Liver (tissue), 3 donors: ENCODE measurements at regions not wholly inside any gene's neighbourhood (a gene's known extent, or its start where the extent isn't known, plus 50 kb on each side); places are given as distances from the start of the nearest gene placed in this dataset.

ENCODE experiments used
- RAD21 ChIP-seq, 2 donors: IDR thresholded peaks; 2 replicates each; pipeline ENCODE4 v1.6.1; 2016; ENCODE audit warnings: antibody characterized with exemption in 2 of 2, mild to moderate bottlenecking in 2 of 2
- TF ChIP-seq, protein P1 (sequence below): fragments of 150-350 bp; IDR thresholded peaks from 2 replicates; pipeline ENCODE4 v1.5.1; 2017; ENCODE audit warnings: improper control_type of control experiment, low read depth, low read length; ENCODE audit not compliant: missing input control
- donor health status: healthy.
- donor health status: healthy.

DNA sequence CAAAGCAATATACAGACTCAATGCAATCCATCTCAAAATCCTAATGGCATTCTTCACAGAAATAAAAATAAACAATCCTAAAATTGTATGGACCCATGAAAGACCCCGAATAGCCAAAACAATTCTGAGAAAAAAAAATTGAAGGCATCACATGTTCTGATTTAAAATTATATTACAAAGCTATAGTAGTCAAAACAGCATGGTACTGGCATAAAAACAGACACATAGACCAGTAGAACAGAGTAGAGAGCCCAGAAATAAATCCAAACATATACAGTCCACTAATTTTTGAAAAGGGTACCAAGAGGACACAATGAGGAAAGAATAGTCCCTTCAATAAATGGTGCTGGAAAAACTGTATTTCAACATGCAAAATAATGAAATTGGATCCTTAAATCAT lies 70.4 kb upstream of the THRB start:
- TF ChIP-seq, protein P1, sequence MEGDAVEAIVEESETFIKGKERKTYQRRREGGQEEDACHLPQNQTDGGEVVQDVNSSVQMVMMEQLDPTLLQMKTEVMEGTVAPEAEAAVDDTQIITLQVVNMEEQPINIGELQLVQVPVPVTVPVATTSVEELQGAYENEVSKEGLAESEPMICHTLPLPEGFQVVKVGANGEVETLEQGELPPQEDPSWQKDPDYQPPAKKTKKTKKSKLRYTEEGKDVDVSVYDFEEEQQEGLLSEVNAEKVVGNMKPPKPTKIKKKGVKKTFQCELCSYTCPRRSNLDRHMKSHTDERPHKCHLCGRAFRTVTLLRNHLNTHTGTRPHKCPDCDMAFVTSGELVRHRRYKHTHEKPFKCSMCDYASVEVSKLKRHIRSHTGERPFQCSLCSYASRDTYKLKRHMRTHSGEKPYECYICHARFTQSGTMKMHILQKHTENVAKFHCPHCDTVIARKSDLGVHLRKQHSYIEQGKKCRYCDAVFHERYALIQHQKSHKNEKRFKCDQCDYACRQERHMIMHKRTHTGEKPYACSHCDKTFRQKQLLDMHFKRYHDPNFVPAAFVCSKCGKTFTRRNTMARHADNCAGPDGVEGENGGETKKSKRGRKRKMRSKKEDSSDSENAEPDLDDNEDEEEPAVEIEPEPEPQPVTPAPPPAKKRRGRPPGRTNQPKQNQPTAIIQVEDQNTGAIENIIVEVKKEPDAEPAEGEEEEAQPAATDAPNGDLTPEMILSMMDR: no peak
- no peak for TF ChIP-seq RAD21 (IDR thresholded peaks at IDR 0.05)
